H9 (cell line): ENCODE measurements at regions not wholly inside any gene's neighbourhood (a gene's known extent, or its start where the extent isn't known, plus 50 kb on each side); places are given as distances from the start of the nearest gene placed in this dataset.

ENCODE experiments used
- DNase-seq: peaks from one replicate; pipeline ENCODE4 v3.0.0-alpha.2; 2017
- H2AFZ ChIP-seq: one replicate; pipeline ENCODE4 v1.6.1; 2013; ENCODE audit warnings: mild to moderate bottlenecking, low read length, control low read depth, moderate library complexity
- H2AK5ac ChIP-seq: 2 replicates; pipeline ENCODE4 v1.6.1; 2013; ENCODE audit warnings: low read length, control low read depth, mixed read lengths; ENCODE audit not compliant: insufficient read length
- H2BK120ac ChIP-seq: one replicate; pipeline ENCODE4 v1.6.1; 2013; ENCODE audit warnings: low read depth, mild to moderate bottlenecking, low read length, control low read depth, inconsistent platforms; ENCODE audit not compliant: poor library complexity, severe bottlenecking
- H2BK12ac ChIP-seq: 2 replicates; pipeline ENCODE4 v1.6.1; 2013; ENCODE audit warnings: low read length, control low read depth, mixed read lengths, low read depth; ENCODE audit not compliant: insufficient read length
- H2BK15ac ChIP-seq: 2 replicates; pipeline ENCODE4 v1.6.1; 2013; ENCODE audit warnings: low read depth, low read length, control low read depth
- H2BK20ac ChIP-seq: one replicate; pipeline ENCODE4 v1.6.1; 2013; ENCODE audit warnings: low read depth, mild to moderate bottlenecking, low read length, control low read depth, inconsistent platforms; ENCODE audit not compliant: poor library complexity, severe bottlenecking
- H2BK5ac ChIP-seq: 2 replicates; pipeline ENCODE4 v1.6.1; 2013; ENCODE audit warnings: low read length, control low read depth, mixed read lengths; ENCODE audit not compliant: insufficient read length
- H3K14ac ChIP-seq: 2 replicates; pipeline ENCODE4 v1.6.1; 2013; ENCODE audit warnings: low read length, control low read depth; ENCODE audit not compliant: insufficient read depth
- H3K18ac ChIP-seq: 2 replicates; pipeline ENCODE4 v1.6.1; 2013; ENCODE audit warnings: low read depth, mild to moderate bottlenecking, mixed read lengths, low read length, control low read depth; ENCODE audit not compliant: insufficient read length
- H3K23ac ChIP-seq: 2 replicates; pipeline ENCODE4 v1.6.1; 2013; ENCODE audit warnings: low read length, control low read depth, mixed read lengths, low read depth; ENCODE audit not compliant: insufficient read length
- H3K23me2 ChIP-seq: 2 replicates; pipeline ENCODE4 v1.6.1; 2013; ENCODE audit warnings: low read depth, mild to moderate bottlenecking, mixed read lengths, low read length, control low read depth; ENCODE audit not compliant: insufficient read length, poor library complexity, severe bottlenecking
- H3K27ac ChIP-seq: 2 replicates; pipeline ENCODE4 v1.5.1; 2013; ENCODE audit warnings: low read length, control low read depth, mixed read lengths, low read depth; ENCODE audit not compliant: insufficient read length
- H3K27me3 ChIP-seq: 2 replicates; pipeline ENCODE4 v1.6.1; 2013; ENCODE audit warnings: low read length, control low read depth, inconsistent platforms; ENCODE audit not compliant: insufficient read depth
- H3K4ac ChIP-seq: 2 replicates; pipeline ENCODE4 v1.6.1; 2013; ENCODE audit warnings: low read depth, mild to moderate bottlenecking, control low read depth, inconsistent platforms, low read length, moderate library complexity
- H3K4me1 ChIP-seq: 2 replicates; pipeline ENCODE4 v1.6.1; 2013; ENCODE audit warnings: low read length, control low read depth, inconsistent platforms; ENCODE audit not compliant: insufficient read depth
- H3K4me2 ChIP-seq: 2 replicates; pipeline ENCODE4 v1.6.1; 2013; ENCODE audit warnings: low read length, control low read depth, mixed read lengths; ENCODE audit not compliant: insufficient read length, insufficient read depth
- H3K56ac ChIP-seq: 2 replicates; pipeline ENCODE4 v1.6.1; 2013; ENCODE audit warnings: low read depth, mild to moderate bottlenecking, mixed read lengths, low read length, control low read depth; ENCODE audit not compliant: insufficient read length
- H3K79me1 ChIP-seq: 2 replicates; pipeline ENCODE4 v1.6.1; 2013; ENCODE audit warnings: low read depth, mild to moderate bottlenecking, moderate library complexity, low read length, control low read depth, inconsistent platforms; ENCODE audit not compliant: insufficient read depth, poor library complexity, severe bottlenecking
- H3K79me2 ChIP-seq: 2 replicates; pipeline ENCODE4 v1.6.1; 2013; ENCODE audit warnings: low read length, control low read depth, inconsistent platforms; ENCODE audit not compliant: insufficient read depth
- H3K9ac ChIP-seq: 2 replicates; pipeline ENCODE4 v1.6.1; 2013; ENCODE audit warnings: low read length, control low read depth, mixed read lengths; ENCODE audit not compliant: insufficient read length; ENCODE audit errors: extremely low read depth
- H3K9me3 ChIP-seq: one replicate; pipeline ENCODE4 v1.6.1; 2013; ENCODE audit warnings: low read depth, low read length, inconsistent platforms; ENCODE audit not compliant: control insufficient read depth
- H3T11ph ChIP-seq: one replicate; pipeline ENCODE4 v1.6.1; 2013; ENCODE audit warnings: mild to moderate bottlenecking, low read length, control low read depth, inconsistent platforms
- H4K20me1 ChIP-seq: one replicate; pipeline ENCODE4 v1.6.1; 2013; ENCODE audit not compliant: control insufficient read depth, insufficient read length, insufficient read depth
- H4K5ac ChIP-seq: 2 replicates; pipeline ENCODE4 v1.6.1; 2013; ENCODE audit warnings: low read depth, mild to moderate bottlenecking, mixed read lengths, low read length, control low read depth; ENCODE audit not compliant: insufficient read length
- H4K8ac ChIP-seq: replicated peaks from 2 replicates; pipeline ENCODE4 v1.6.1; 2013; ENCODE audit warnings: low read length, control low read depth, mixed read lengths, low read depth; ENCODE audit not compliant: insufficient read length
- H4K91ac ChIP-seq: 2 replicates; pipeline ENCODE4 v1.6.1; 2013; ENCODE audit warnings: low read depth, mild to moderate bottlenecking, moderate library complexity, mixed read lengths, low read length, control low read depth; ENCODE audit not compliant: insufficient read length
- H3K27ac Mint-ChIP-seq, 3 experiments: 2 replicates in 2 of 3; 3 replicates in 1 of 3; pipeline ENCODE4 v1.8.0; 2020 to 2021; ENCODE audit warnings: mixed read lengths in 3 of 3, mild to moderate bottlenecking in 1 of 3, moderate library complexity in 1 of 3
- H3K27me3 Mint-ChIP-seq: 2 replicates; pipeline ENCODE4 v1.8.0; 2021; ENCODE audit warnings: low read depth, mild to moderate bottlenecking, moderate library complexity, mixed read lengths
- H3K36me3 Mint-ChIP-seq, 3 experiments: 2 replicates in 2 of 3; 3 replicates in 1 of 3; pipeline ENCODE4 v1.8.0; 2020 to 2021; ENCODE audit warnings: low read depth in 3 of 3, mixed read lengths in 3 of 3; ENCODE audit not compliant: insufficient read depth in 1 of 3
- H3K4me1 Mint-ChIP-seq, 2 experiments: 2 replicates each; pipeline ENCODE4 v1.8.0; 2020; ENCODE audit warnings: mixed read lengths in 2 of 2
- H3K4me3 Mint-ChIP-seq, 2 experiments: 2 replicates in 1 of 2; 3 replicates in 1 of 2; pipeline ENCODE4 v1.8.0; 2020 to 2021; ENCODE audit warnings: mild to moderate bottlenecking in 2 of 2, mixed read lengths in 2 of 2, moderate library complexity in 1 of 2
- H3K9me3 Mint-ChIP-seq, 2 experiments: 2 replicates in 1 of 2; 3 replicates in 1 of 2; pipeline ENCODE4 v1.8.0; 2020; ENCODE audit warnings: mild to moderate bottlenecking in 2 of 2, mixed read lengths in 2 of 2, moderate library complexity in 1 of 2
- CTCF ChIP-seq: fragments of 200-600 bp; sonication (generic); conservative IDR thresholded peaks from 3 replicates; pipeline ENCODE4 v1.8.0; 2021; ENCODE audit warnings: antibody characterized with exemption, mild to moderate bottlenecking
- WGBS: extraction: QIAGEN DNeasy Blood & Tissue Kit; methylation state at CpG from one replicate; pipeline ENCODE4 v1.1.7; 2013; ENCODE audit warnings: missing lambda C conversion rate, low lambda C conversion rate, mixed read lengths; ENCODE audit not compliant: insufficient read length; ENCODE audit errors: extremely low coverage; 5-methylcytosine and 5-hydroxymethylcytosine counted together

GRCh38 chr14:83247924-83248639 lies 1714.4 kb upstream of the SEL1L start:
- no peak overlapping the region for H4K5ac ChIP-seq
- H3K27ac ChIP-seq: no peak overlapping the region
- H4K8ac ChIP-seq: no peak overlapping the region
- no peaks in the 10 kb centered on the region for H3K79me1 ChIP-seq
- H2AFZ ChIP-seq: no peak overlapping the region
- no peak overlapping the region for H3K4me2 ChIP-seq
- H3K27me3 Mint-ChIP-seq: no peaks in the 10 kb centered on the region
- H2BK5ac ChIP-seq: no peak overlapping the region
- no peak overlapping the region for H2BK20ac ChIP-seq
- H3K23ac ChIP-seq: no peak overlapping the region
- H3K56ac ChIP-seq: no peak overlapping the region
- no CpG with 5 or more reads among the region's 5 CpGs for WGBS
- H4K20me1 ChIP-seq: no peaks in the 10 kb centered on the region
- no peak for TF ChIP-seq CTCF
- H3K79me2 ChIP-seq: no peaks in the 10 kb centered on the region
- H3K9me3 Mint-ChIP-seq: peaks cover 0 to 2% of the 10 kb centered on the region in 2 experiments; a peak in 2 of 5 replicates
- H4K91ac ChIP-seq: no peak overlapping the region
- no peaks in the 10 kb centered on the region for H3K4me1 ChIP-seq
- H3K36me3 Mint-ChIP-seq: peaks cover 0 to 2% (median 0%) of the 10 kb centered on the region in 3 experiments; a peak in 2 of 7 replicates
- H2BK120ac ChIP-seq: no peak overlapping the region
- H3K4ac ChIP-seq: no peak overlapping the region
- no peak overlapping the region for H2AK5ac ChIP-seq
- peaks cover 5% of the 10 kb centered on the region for H3K9me3 ChIP-seq
- H3K4me1 Mint-ChIP-seq: no peaks in the 10 kb centered on the region
- H2BK15ac ChIP-seq: no peak overlapping the region
- no peak overlapping the region; a peak in 1 of 7 replicates for H3K27ac Mint-ChIP-seq
- no peak overlapping the region for H3K4me3 Mint-ChIP-seq
- no peak overlapping the region for H3K9ac ChIP-seq
- no peak overlapping the region for H2BK12ac ChIP-seq
- H3K14ac ChIP-seq: no peak overlapping the region
- H3K27me3 ChIP-seq: no peaks in the 10 kb centered on the region
- no peak overlapping the region for H3K18ac ChIP-seq
- DNase-seq: no peak
- no peaks in the 10 kb centered on the region for H3K23me2 ChIP-seq
- H3T11ph ChIP-seq: no peak overlapping the region
